HG03139 (cell line): ENCODE measurements at regions not wholly inside any gene's neighbourhood (a gene's known extent, or its start where the extent isn't known, plus 50 kb on each side); places are given as distances from the start of the nearest gene placed in this dataset.

Source experiments
- ATAC-seq: cut with Tn5 transposase; IDR thresholded peaks from one replicate; pipeline ENCODE4 v1.9.1; 2021; ENCODE audit not compliant: unreplicated experiment

- ATAC-seq = no peak
Measured at GRCh38 chr18:60662491-60662890, 289.9 kb upstream of the MC4R start.

GRCh38 chr18:60663060-60663989 is 290.8 kb upstream of the MC4R start:
- no peak for ATAC-seq

GRCh38 chr18:60664736-60665135 is 292.2 kb upstream of the MC4R start:
- no peak for ATAC-seq

- no peak for ATAC-seq
Measured at GRCh38 chr18:60667016-60667415, 294.4 kb upstream of the MC4R start.

- no peak for ATAC-seq
Measured at GRCh38 chr18:60668583-60668982, 296.0 kb upstream of the MC4R start.

GRCh38 chr18:60669938-60670337 is 297.4 kb upstream of the MC4R start:
- no peak for ATAC-seq

GRCh38 chr18:60671021-60671420 is 298.4 kb upstream of the MC4R start:
- ATAC-seq = no peak

- no peak for ATAC-seq
Measured at GRCh38 chr18:60675126-60675525, 302.6 kb upstream of the MC4R start.

- no peak for ATAC-seq
Measured at GRCh38 chr18:60675801-60676200, 303.2 kb upstream of the MC4R start.

- ATAC-seq = no peak
Measured at GRCh38 chr18:60676815-60677214, 304.2 kb upstream of the MC4R start.

- no peak for ATAC-seq
Measured at GRCh38 chr18:60684843-60685513, 312.4 kb upstream of the MC4R start.

- ATAC-seq = no peak
Measured at GRCh38 chr18:60686142-60686541, 313.6 kb upstream of the MC4R start.

- no peak for ATAC-seq
Measured at GRCh38 chr18:60691061-60691460, 318.5 kb upstream of the MC4R start.

GRCh38 chr18:60693426-60693825 is 320.9 kb upstream of the MC4R start:
- ATAC-seq = no peak

GRCh38 chr18:60698901-60699300 is 326.3 kb upstream of the MC4R start:
- ATAC-seq = no peak

- ATAC-seq = no peak
Measured at GRCh38 chr18:60722742-60723141, 350.2 kb upstream of the MC4R start.

GRCh38 chr18:60732143-60732542 is 359.6 kb upstream of the MC4R start:
- ATAC-seq = no peak

- no peak for ATAC-seq
Measured at GRCh38 chr18:60739212-60739611, 366.6 kb upstream of the MC4R start.

GRCh38 chr18:60740313-60740712 is 367.7 kb upstream of the MC4R start:
- ATAC-seq = no peak

- no peak for ATAC-seq
Measured at GRCh38 chr18:60746491-60746890, 373.9 kb upstream of the MC4R start.

GRCh38 chr18:60746919-60747318 is 374.3 kb upstream of the MC4R start:
- no peak for ATAC-seq

GRCh38 chr18:60753753-60754152 is 381.2 kb upstream of the MC4R start:
- no peak for ATAC-seq
